HG03095 (cell line): ENCODE measurements at regions not wholly inside any gene's neighbourhood (a gene's known extent, or its start where the extent isn't known, plus 50 kb on each side); places are given as distances from the start of the nearest gene placed in this dataset.
"Not testable (repeated sequence)": the region's sequence is repeated elsewhere in the genome, so short reads cannot be mapped to it uniquely, and the experiment has no call there.

ENCODE experiments used
- ATAC-seq: cut with Tn5 transposase; IDR thresholded peaks from one replicate; pipeline ENCODE4 v1.9.1; 2021; ENCODE audit warnings: moderate library complexity; ENCODE audit not compliant: unreplicated experiment

- ATAC-seq: no peak
Measured at GRCh38 chr4:149983931-149984330, 94.3 kb upstream of the DCLK2 start.

- no peak for ATAC-seq
Measured at GRCh38 chr4:149985981-149986380, 92.3 kb upstream of the DCLK2 start.

GRCh38 chr4:149986917-149987316 lies 91.3 kb upstream of the DCLK2 start:
- ATAC-seq: no peak

GRCh38 chr4:149987330-149988086 lies 90.7 kb upstream of the DCLK2 start:
- ATAC-seq: no peak

GRCh38 chr4:149988087-149988410 lies 90.2 kb upstream of the DCLK2 start:
- no peak for ATAC-seq

GRCh38 chr4:149993030-149993429 lies 85.2 kb upstream of the DCLK2 start:
- ATAC-seq: no peak

GRCh38 chr4:149995134-149995756 lies 83.0 kb upstream of the DCLK2 start:
- no peak for ATAC-seq

GRCh38 chr4:149997881-149998421 lies 80.3 kb upstream of the DCLK2 start:
- peak; percentile 61 for ATAC-seq

- no peak for ATAC-seq
Measured at GRCh38 chr4:149999485-150000074, 78.7 kb upstream of the DCLK2 start.

- no peak for ATAC-seq
Measured at GRCh38 chr4:150001815-150002214, 76.4 kb upstream of the DCLK2 start.

GRCh38 chr4:150002561-150002960 lies 75.7 kb upstream of the DCLK2 start:
- ATAC-seq: no peak

GRCh38 chr4:150004481-150004880 lies 73.8 kb upstream of the DCLK2 start:
- no peak for ATAC-seq

GRCh38 chr4:150005537-150005936 lies 72.7 kb upstream of the DCLK2 start:
- no peak for ATAC-seq

- no peak for ATAC-seq
Measured at GRCh38 chr4:150006197-150006596, 72.0 kb upstream of the DCLK2 start.

- ATAC-seq: no peak
Measured at GRCh38 chr4:150007512-150007911, 70.7 kb upstream of the DCLK2 start.

- ATAC-seq: no peak
Measured at GRCh38 chr4:150008546-150008945, 69.7 kb upstream of the DCLK2 start.

GRCh38 chr4:150009533-150009932 lies 68.7 kb upstream of the DCLK2 start:
- no peak for ATAC-seq

GRCh38 chr4:150010525-150011126 lies 67.6 kb upstream of the DCLK2 start:
- ATAC-seq: no peak

GRCh38 chr4:150012851-150013360 lies 65.3 kb upstream of the DCLK2 start:
- no peak for ATAC-seq

- ATAC-seq: not testable (repeated sequence)
Measured at GRCh38 chr4:150015910-150016309, 62.3 kb upstream of the DCLK2 start.

GRCh38 chr4:150016621-150017020 lies 61.6 kb upstream of the DCLK2 start:
- ATAC-seq: not testable (repeated sequence)
